T-helper 2 cell treated with Interferon-gamma antibody and Interleukin-4, amounts not matched to agents 100 ng/mL and 5 ng/mL, for 36 hours (primary cell): ENCODE measurements at regions not wholly inside any gene's neighbourhood (a gene's known extent, or its start where the extent isn't known, plus 50 kb on each side); places are given as distances from the start of the nearest gene placed in this dataset.

Experiments used
- intact Hi-C: fragments of 100-400 bp; cut with micrococcal nuclease; formaldehyde crosslinking; loops from one replicate; pipeline ENCODE4 v1.15.1; 2023

GRCh38 chr5:82765765-82766164, 311.4 kb downstream of the TMEM167A start:
- intact Hi-C loops = no loop called here

- intact Hi-C loops = no loop called here
These were observed 316.3 kb downstream of the TMEM167A start for GRCh38 chr5:82760856-82761255.

GRCh38 chr5:82758881-82759280, 318.3 kb downstream of the TMEM167A start:
- intact Hi-C loops = no loop called here

GRCh38 chr5:82754759-82755158, 322.4 kb downstream of the TMEM167A start:
- intact Hi-C loops = no loop called here

- intact Hi-C loops = no loop called here
These were observed 323.0 kb downstream of the TMEM167A start for GRCh38 chr5:82754036-82754746.

GRCh38 chr5:82753374-82753773, 323.8 kb downstream of the TMEM167A start:
- intact Hi-C loops = no loop called here

- intact Hi-C loops = no loop called here
These were observed 327.8 kb downstream of the TMEM167A start for GRCh38 chr5:82749461-82749820.

- intact Hi-C loops = no loop called here
These were observed 328.3 kb downstream of the TMEM167A start for GRCh38 chr5:82748688-82749460.

- intact Hi-C loops = no loop called here
These were observed 329.2 kb downstream of the TMEM167A start for GRCh38 chr5:82747986-82748385.

- intact Hi-C loops = no loop called here
These were observed 332.2 kb downstream of the TMEM167A start for GRCh38 chr5:82745016-82745415.

GRCh38 chr5:82738681-82739269, 338.4 kb downstream of the TMEM167A start:
- intact Hi-C loops = no loop called here

GRCh38 chr5:82735160-82735789, 341.9 kb downstream of the TMEM167A start:
- intact Hi-C loops = no loop called here

GRCh38 chr5:82734347-82734746, 342.8 kb downstream of the TMEM167A start:
- intact Hi-C loops = no loop called here

- intact Hi-C loops = no loop called here
These were observed 346.3 kb downstream of the TMEM167A start for GRCh38 chr5:82730913-82731312.

GRCh38 chr5:82728926-82729702, 348.1 kb downstream of the TMEM167A start:
- intact Hi-C loops = no loop called here

GRCh38 chr5:82723168-82723567, 354.0 kb downstream of the TMEM167A start:
- intact Hi-C loops = no loop called here

GRCh38 chr5:82721087-82721410, 356.1 kb downstream of the TMEM167A start:
- intact Hi-C loops = no loop called here

- intact Hi-C loops = no loop called here
These were observed 356.7 kb downstream of the TMEM167A start for GRCh38 chr5:82720213-82721086.

GRCh38 chr5:82719368-82719767, 357.8 kb downstream of the TMEM167A start:
- intact Hi-C loops = no loop called here

- intact Hi-C loops = no loop called here
These were observed 359.5 kb downstream of the TMEM167A start for GRCh38 chr5:82717738-82718137.
